ENCODE measurements at regions not wholly inside any gene's neighbourhood (a gene's known extent, or its start where the extent isn't known, plus 50 kb on each side); places are given as distances from the start of the nearest gene placed in this dataset.

- no peak for TF ChIP-seq CTCF (IDR thresholded peaks at IDR 0.05; ENCODE audit: insufficient read depth, low read length, missing control alignments)
- DNase-seq (ENCODE audit: low read depth, low spot score), result no peak
- ChIA-PET CTCF (no interaction called here), POLR2A (no interaction called here)
- no peak overlapping the region for H3K4me3 ChIP-seq (ENCODE audit: low read depth, low read length)
Observed at GRCh38 chr2:239845968-239846367, 179.2 kb downstream of the NDUFA10 start.

GRCh38 chr2:239839306-239839705 is 185.8 kb downstream of the NDUFA10 start:
- CTCF ChIA-PET, result no interaction called here
- DNase-seq (ENCODE audit: low read depth, low spot score), result no peak
- POLR2A ChIA-PET, result no interaction called here
- no peak for TF ChIP-seq CTCF (IDR thresholded peaks at IDR 0.05; ENCODE audit: insufficient read depth, low read length, missing control alignments)
- H3K4me3 ChIP-seq (ENCODE audit: low read depth, low read length), result no peak overlapping the region

- CTCF ChIA-PET, result no interaction called here
- no peak for TF ChIP-seq CTCF (IDR thresholded peaks at IDR 0.05; ENCODE audit: insufficient read depth, low read length, missing control alignments)
Observed at GRCh38 chr2:239836021-239836765, 188.9 kb downstream of the NDUFA10 start.

GRCh38 chr2:239835056-239835455 is 190.1 kb downstream of the NDUFA10 start:
- ChIA-PET POLR2A (no interaction called here), CTCF (no interaction called here)
- no peak for DNase-seq (ENCODE audit: low read depth, low spot score)
- TF ChIP-seq CTCF (IDR thresholded peaks at IDR 0.05; ENCODE audit: insufficient read depth, low read length, missing control alignments), result no peak
- no peak overlapping the region for H3K4me3 ChIP-seq (ENCODE audit: low read depth, low read length)

More at GRCh38 chr2:239836021-239836765, 188.9 kb downstream of the NDUFA10 start:
- H3K4me3 ChIP-seq (ENCODE audit: low read depth, low read length), result no peak overlapping the region
- DNase-seq (ENCODE audit: low read depth, low spot score), result no peak
- POLR2A ChIA-PET, result no interaction called here

- no peak overlapping the region for H3K4me3 ChIP-seq (ENCODE audit: low read depth, low read length)
- POLR2A ChIA-PET, result no interaction called here
- CTCF ChIA-PET, result no interaction called here
- no peak for TF ChIP-seq CTCF (IDR thresholded peaks at IDR 0.05; ENCODE audit: insufficient read depth, low read length, missing control alignments)
- no peak for DNase-seq (ENCODE audit: low read depth, low spot score)
Observed at GRCh38 chr2:239834143-239834542, 191.0 kb downstream of the NDUFA10 start.

GRCh38 chr2:239833269-239834109 is 191.7 kb downstream of the NDUFA10 start:
- no peak overlapping the region for H3K4me3 ChIP-seq (ENCODE audit: low read depth, low read length)
- no peak for DNase-seq (ENCODE audit: low read depth, low spot score)
- POLR2A ChIA-PET, result no interaction called here
- CTCF ChIA-PET, result no interaction called here
- no peak for TF ChIP-seq CTCF (IDR thresholded peaks at IDR 0.05; ENCODE audit: insufficient read depth, low read length, missing control alignments)
